IMR-90 (cell line): ENCODE measurements at regions not wholly inside any gene's neighbourhood (a gene's known extent, or its start where the extent isn't known, plus 50 kb on each side); places are given as distances from the start of the nearest gene placed in this dataset.

Experiments used
- ATAC-seq: fragments of 200-7000 bp; cut with Tn5 transposase; 2 replicates; pipeline ENCODE4 v1.9.1; 2020; ENCODE audit warnings: low read depth, mild to moderate bottlenecking, moderate library complexity
- BruUV-seq: library from RNA; stranded (reverse); fragments of 400-500 nt; replicated peaks from 2 replicates; lab custom pipeline; 2021; lab: Mats Ljungman, UMichigan
- CTCF ChIA-PET: fragments of 300-600 bp; formaldehyde crosslinking; extraction: SDS; loops from one replicate; lab custom pipeline; 2021; ENCODE audit warnings: antibody characterized with exemption; lab: Yijun Ruan, JAX
- POLR2A ChIA-PET: fragments of 300-600 bp; sonication (Branson Sonifier 250); formaldehyde crosslinking; loops from one replicate; lab custom pipeline; 2022; ENCODE audit warnings: antibody characterized with exemption; ENCODE audit not compliant: unreplicated experiment; lab: Charles Lee
- DNase-seq: peaks from one replicate; pipeline ENCODE4 v3.0.0; 2013
- H2AFZ ChIP-seq: replicated peaks from 2 replicates; pipeline ENCODE3; 2013; ENCODE audit warnings: low read length, mild to moderate bottlenecking; ENCODE audit not compliant: poor library complexity
- H2AK5ac ChIP-seq: 2 replicates; pipeline ENCODE4 v1.6.1; 2013; ENCODE audit warnings: low read depth, low read length, inconsistent platforms
- H2AK9ac ChIP-seq: replicated peaks from 2 replicates; pipeline ENCODE3; 2013; ENCODE audit warnings: mild to moderate bottlenecking, low read depth, low read length, moderate library complexity; ENCODE audit not compliant: poor library complexity
- H2BK120ac ChIP-seq: 2 replicates; pipeline ENCODE4 v1.6.1; 2013; ENCODE audit warnings: low read depth, low read length, inconsistent platforms
- H2BK15ac ChIP-seq: 3 replicates; pipeline ENCODE4 v1.6.1; 2013; ENCODE audit warnings: low read depth, low read length, inconsistent platforms
- H2BK20ac ChIP-seq: 2 replicates; pipeline ENCODE4 v1.6.1; 2013; ENCODE audit warnings: low read depth, mild to moderate bottlenecking, inconsistent platforms, low read length, moderate library complexity
- H2BK5ac ChIP-seq: 2 replicates; pipeline ENCODE4 v1.6.1; 2013; ENCODE audit warnings: mild to moderate bottlenecking, low read depth, low read length, inconsistent platforms; ENCODE audit not compliant: poor library complexity, severe bottlenecking
- H3K14ac ChIP-seq: replicated peaks from 2 replicates; pipeline ENCODE4 v1.6.1; 2013; ENCODE audit warnings: low read depth, low read length, inconsistent platforms
- H3K18ac ChIP-seq: 2 replicates; pipeline ENCODE4 v1.6.1; 2013; ENCODE audit warnings: low read depth, low read length, control low read depth
- H3K23ac ChIP-seq: 2 replicates; pipeline ENCODE4 v1.6.1; 2013; ENCODE audit warnings: low read depth, low read length, inconsistent platforms
- H3K27ac ChIP-seq: 2 replicates; pipeline ENCODE4 v1.5.1; 2013; ENCODE audit warnings: mild to moderate bottlenecking, control low read depth, low read length; ENCODE audit not compliant: insufficient read depth
- H3K27me3 ChIP-seq: 2 replicates; pipeline ENCODE4 v1.6.1; 2013; ENCODE audit warnings: low read length; ENCODE audit not compliant: control insufficient read depth, insufficient read depth
- H3K36me3 ChIP-seq: 2 replicates; pipeline ENCODE4 v1.6.1; 2013; ENCODE audit warnings: low read length, mixed read lengths; ENCODE audit not compliant: control insufficient read depth, insufficient read depth
- H3K4ac ChIP-seq: 2 replicates; pipeline ENCODE4 v1.6.1; 2013; ENCODE audit warnings: low read depth, low read length, inconsistent platforms
- H3K4me1 ChIP-seq: 2 replicates; pipeline ENCODE4 v1.6.1; 2013; ENCODE audit warnings: low read length, mixed read lengths; ENCODE audit not compliant: control insufficient read depth, insufficient read depth
- H3K4me2 ChIP-seq: 2 replicates; pipeline ENCODE4 v1.6.1; 2013; ENCODE audit warnings: low read depth, mild to moderate bottlenecking, control low read depth, low read length, moderate library complexity
- H3K4me3 ChIP-seq: 2 replicates; pipeline ENCODE4 v1.5.1; 2013; ENCODE audit warnings: low read depth, mild to moderate bottlenecking, control low read depth, low read length, moderate library complexity; ENCODE audit not compliant: insufficient read depth
- H3K56ac ChIP-seq: 2 replicates; pipeline ENCODE4 v1.6.1; 2013; ENCODE audit warnings: low read length, inconsistent platforms; ENCODE audit not compliant: insufficient read depth; ENCODE audit errors: extremely low read depth
- H3K79me1 ChIP-seq, 2 experiments: 2 replicates each; pipeline ENCODE4 v1.6.1; 2013; ENCODE audit warnings: low read length in 2 of 2, inconsistent platforms in 1 of 2, low read depth in 1 of 2
- H3K9ac ChIP-seq: 2 replicates; pipeline ENCODE4 v1.6.1; 2013; ENCODE audit warnings: low read depth, low read length, control low read depth
- H3K9me1 ChIP-seq: 2 replicates; pipeline ENCODE4 v1.6.1; 2013; ENCODE audit warnings: low read length, inconsistent platforms; ENCODE audit not compliant: insufficient read depth
- H3K9me3 ChIP-seq: 2 replicates; pipeline ENCODE4 v1.6.1; 2013; ENCODE audit warnings: low read length; ENCODE audit not compliant: control insufficient read depth, insufficient read depth
- H4K20me1 ChIP-seq: 2 replicates; pipeline ENCODE4 v1.6.1; 2013; ENCODE audit warnings: low read length, inconsistent platforms; ENCODE audit not compliant: insufficient read depth
- H4K5ac ChIP-seq: 2 replicates; pipeline ENCODE4 v1.6.1; 2013; ENCODE audit warnings: mild to moderate bottlenecking, low read depth, low read length, control low read depth
- H4K8ac ChIP-seq, 2 experiments: 2 replicates each; pipeline ENCODE4 v1.6.1; 2013; ENCODE audit warnings: low read depth in 2 of 2, low read length in 2 of 2, control low read depth in 1 of 2, inconsistent platforms in 1 of 2
- H4K91ac ChIP-seq: 2 replicates; pipeline ENCODE4 v1.6.1; 2013; ENCODE audit warnings: low read depth, low read length, inconsistent platforms; ENCODE audit not compliant: insufficient read depth
- CEBPB ChIP-seq: IDR thresholded peaks from 2 replicates; pipeline ENCODE4 v1.6.1; 2012; ENCODE audit warnings: low read depth, low read length, improper control_type of control experiment
- MAZ ChIP-seq: IDR thresholded peaks from 2 replicates; pipeline ENCODE4 v1.6.1; 2012; ENCODE audit warnings: low read depth, mild to moderate bottlenecking, low read length, improper control_type of control experiment, moderate library complexity, borderline replicate concordance
- WGBS, 2 experiments: methylation state at CpG; one replicate each; pipeline versions ENCODE4 v1.1.5 to v1.1.7; 2013; ENCODE audit warnings: missing lambda C conversion rate in 2 of 2; ENCODE audit not compliant: insufficient read length in 1 of 2; ENCODE audit errors: extremely low coverage in 2 of 2; 5-methylcytosine and 5-hydroxymethylcytosine counted together
- dilution Hi-C: fragments of 300-500 bp; cut with HindIII; formaldehyde crosslinking; loops from one replicate; pipeline ENCODE4 v1.14.3; 2018; ENCODE audit warnings: low sequenced_read_pairs; ENCODE audit not compliant: unreplicated experiment
- in situ Hi-C: fragments of 300-500 bp; cut with MboI; formaldehyde crosslinking; loops from 3 replicates; pipeline ENCODE4 v1.14.3; 2019; ENCODE audit warnings: low sequenced_read_pairs, inconsistent platforms, mixed read lengths
- intact Hi-C: fragments of 100-400 bp; cut with micrococcal nuclease; formaldehyde crosslinking; loops from 2 replicates; pipeline ENCODE4 v1.10.0; 2022

GRCh38 chr7:41491883-41492471 is 210.9 kb downstream of the INHBA start:
- no peaks in the 10 kb centered on the region for H4K20me1 ChIP-seq
- CTCF ChIA-PET: no interaction called here
- H3K9ac ChIP-seq: no peak overlapping the region
- dilution Hi-C loops (no loop called here), in situ Hi-C loops (no loop called here), intact Hi-C loops (loop anchor here (5.0 kb wide), 1 partner anchor 205 kb away; no protein-coding TSS in a partner anchor)
- peak overlapping the region; percentile 22; the same call in 1 of the 2 replicates for H4K91ac ChIP-seq
- H4K8ac ChIP-seq: peak overlapping the region in 1 of 2 experiments; percentile 78; a peak in 1 of 4 replicates
- H3K56ac ChIP-seq: no peak overlapping the region
- no peaks in the 10 kb centered on the region for H3K27me3 ChIP-seq
- peak overlapping the region; percentile 93; the same call in 1 of the 2 replicates for H2BK120ac ChIP-seq
- peak overlapping the region; percentile 80 for H3K4ac ChIP-seq
- no peaks in the 10 kb centered on the region for H3K9me3 ChIP-seq
- H2BK15ac ChIP-seq: peak overlapping the region; percentile 48; the same call in 1 of the 3 replicates
- peak; percentile 63 for DNase-seq
- no peak overlapping the region for H3K23ac ChIP-seq
- no peak overlapping the region for H2AK9ac ChIP-seq
- peak overlapping the region; percentile 38; the same call in 1 of the 2 replicates for H2BK20ac ChIP-seq
- peaks cover 13% of the 10 kb centered on the region; the same call in 1 of the 2 replicates for H3K9me1 ChIP-seq
- no CpG with 5 or more reads among the region's 3 CpGs for WGBS, 2 experiments
- peak overlapping the region; percentile 42 for H3K18ac ChIP-seq
- no peak overlapping the region for H3K4me3 ChIP-seq
- peak overlapping the region; percentile 19; the same call in 1 of the 2 replicates for H3K27ac ChIP-seq
- H4K5ac ChIP-seq: peak overlapping the region; percentile 22; the same call in 1 of the 2 replicates
- peaks cover 14% of the 10 kb centered on the region for H3K4me1 ChIP-seq
- no TSS peak for BruUV-seq
- peak overlapping the region; percentile 17; the same call in 1 of the 2 replicates for H3K14ac ChIP-seq
- no peaks in the 10 kb centered on the region; a peak in 1 of 4 replicates for H3K79me1 ChIP-seq
- H2AFZ ChIP-seq: no peak overlapping the region
- peak overlapping the region; percentile 19; the same call in 1 of the 2 replicates for H2AK5ac ChIP-seq
- peak overlapping the region; percentile 37 for H2BK5ac ChIP-seq
- peak overlapping the region; percentile 88 for H3K4me2 ChIP-seq
- TF ChIP-seq CEBPB (peak; percentile 72), MAZ (no peak)
- no peaks in the 10 kb centered on the region for H3K36me3 ChIP-seq
- POLR2A ChIA-PET: no interaction called here
- peak; percentile 77 for ATAC-seq
